ENCODE measurements at regions not wholly inside any gene's neighbourhood (a gene's known extent, or its start where the extent isn't known, plus 50 kb on each side); places are given as distances from the start of the nearest gene placed in this dataset.

GRCh38 chr2:57139179-57139578 lies 907.4 kb upstream of the VRK2 start:
- no peak for TF ChIP-seq CTCF (IDR thresholded peaks at IDR 0.05)
- Mint-ChIP-seq H3K27ac (ENCODE audit: unreplicated experiment) (no peak overlapping the region), H3K27me3 (ENCODE audit: low read depth) (peaks cover 22% of the 10 kb centered on the region), H3K36me3 (ENCODE audit: low read depth) (no peaks in the 10 kb centered on the region), H3K4me3 (ENCODE audit: unreplicated experiment) (no peak overlapping the region), H3K9me3 (ENCODE audit: low read depth) (no peaks in the 10 kb centered on the region), H3K4me1 (ENCODE audit: low read depth) (no peaks in the 10 kb centered on the region)
- DNase-seq (ENCODE audit: low spot score) = no peak

GRCh38 chr2:57141269-57141668 lies 905.3 kb upstream of the VRK2 start:
- H3K27me3 Mint-ChIP-seq (ENCODE audit: low read depth) = peaks cover 13% of the 10 kb centered on the region
- H3K36me3 Mint-ChIP-seq (ENCODE audit: low read depth) = no peaks in the 10 kb centered on the region
- H3K27ac Mint-ChIP-seq (ENCODE audit: unreplicated experiment) = no peak overlapping the region
- H3K4me1 Mint-ChIP-seq (ENCODE audit: low read depth) = no peaks in the 10 kb centered on the region
- DNase-seq (ENCODE audit: low spot score) = no peak
- no peaks in the 10 kb centered on the region for H3K9me3 Mint-ChIP-seq (ENCODE audit: low read depth)
- TF ChIP-seq CTCF (IDR thresholded peaks at IDR 0.05) = no peak
- H3K4me3 Mint-ChIP-seq (ENCODE audit: unreplicated experiment) = no peak overlapping the region

GRCh38 chr2:57146951-57147350 lies 899.7 kb upstream of the VRK2 start:
- Mint-ChIP-seq H3K9me3 (ENCODE audit: low read depth) (peaks cover 23% of the 10 kb centered on the region), H3K27ac (ENCODE audit: unreplicated experiment) (no peak overlapping the region), H3K4me3 (ENCODE audit: unreplicated experiment) (no peak overlapping the region), H3K4me1 (ENCODE audit: low read depth) (no peaks in the 10 kb centered on the region), H3K27me3 (ENCODE audit: low read depth) (no peaks in the 10 kb centered on the region), H3K36me3 (ENCODE audit: low read depth) (peaks cover 1% of the 10 kb centered on the region)
- TF ChIP-seq CTCF (IDR thresholded peaks at IDR 0.05) = no peak
- no peak for DNase-seq (ENCODE audit: low spot score)

- TF ChIP-seq CTCF (IDR thresholded peaks at IDR 0.05) = no peak
- H3K27ac Mint-ChIP-seq (ENCODE audit: unreplicated experiment) = no peak overlapping the region
- peaks cover 3% of the 10 kb centered on the region for H3K27me3 Mint-ChIP-seq (ENCODE audit: low read depth)
- no peak overlapping the region for H3K4me3 Mint-ChIP-seq (ENCODE audit: unreplicated experiment)
- peaks cover 16% of the 10 kb centered on the region for H3K9me3 Mint-ChIP-seq (ENCODE audit: low read depth)
- H3K4me1 Mint-ChIP-seq (ENCODE audit: low read depth) = peaks cover 6% of the 10 kb centered on the region
- no peak for DNase-seq (ENCODE audit: low spot score)
- H3K36me3 Mint-ChIP-seq (ENCODE audit: low read depth) = no peaks in the 10 kb centered on the region
Observed at GRCh38 chr2:57156231-57156924, 890.2 kb upstream of the VRK2 start.

- H3K36me3 Mint-ChIP-seq (ENCODE audit: low read depth) = no peaks in the 10 kb centered on the region
- peaks cover 9% of the 10 kb centered on the region for H3K9me3 Mint-ChIP-seq (ENCODE audit: low read depth)
- no peak overlapping the region for H3K4me3 Mint-ChIP-seq (ENCODE audit: unreplicated experiment)
- no peak overlapping the region for H3K27ac Mint-ChIP-seq (ENCODE audit: unreplicated experiment)
- peaks cover 6% of the 10 kb centered on the region for H3K4me1 Mint-ChIP-seq (ENCODE audit: low read depth)
- H3K27me3 Mint-ChIP-seq (ENCODE audit: low read depth) = peaks cover 9% of the 10 kb centered on the region
- no peak for DNase-seq (ENCODE audit: low spot score)
- TF ChIP-seq CTCF (IDR thresholded peaks at IDR 0.05) = no peak
Observed at GRCh38 chr2:57160976-57161375, 885.6 kb upstream of the VRK2 start.
